Stomach (tissue), 4 donors: ENCODE measurements at regions not wholly inside any gene's neighbourhood (a gene's known extent, or its start where the extent isn't known, plus 50 kb on each side); places are given as distances from the start of the nearest gene placed in this dataset.

Experiments used
- EP300 ChIP-seq: sonication (generic); formaldehyde crosslinking; IDR thresholded peaks from one replicate; pipeline ENCODE4 v1.6.1; 2017; ENCODE audit warnings: antibody characterized with exemption
- POLR2A ChIP-seq, 4 donors: fragments of 450-650 bp; IDR thresholded peaks; one replicate each; pipeline ENCODE4 v1.6.1; 2016; ENCODE audit warnings: antibody characterized with exemption in 4 of 4, control low read depth in 2 of 4, mild to moderate bottlenecking in 1 of 4, moderate library complexity in 1 of 4
- TF ChIP-seq, protein P1 (sequence below), 7 experiments: fragments of 450-650 bp in 4 of 7; fragments of 200-600 bp in 3 of 7; sonication (generic) in 3 of 7; IDR thresholded peaks; one replicate each; pipeline ENCODE4 v1.5.1; 2016 to 2019; ENCODE audit warnings: antibody characterized with exemption in 7 of 7, control low read depth in 2 of 7, mild to moderate bottlenecking in 1 of 7

- TF ChIP-seq, protein P1, sequence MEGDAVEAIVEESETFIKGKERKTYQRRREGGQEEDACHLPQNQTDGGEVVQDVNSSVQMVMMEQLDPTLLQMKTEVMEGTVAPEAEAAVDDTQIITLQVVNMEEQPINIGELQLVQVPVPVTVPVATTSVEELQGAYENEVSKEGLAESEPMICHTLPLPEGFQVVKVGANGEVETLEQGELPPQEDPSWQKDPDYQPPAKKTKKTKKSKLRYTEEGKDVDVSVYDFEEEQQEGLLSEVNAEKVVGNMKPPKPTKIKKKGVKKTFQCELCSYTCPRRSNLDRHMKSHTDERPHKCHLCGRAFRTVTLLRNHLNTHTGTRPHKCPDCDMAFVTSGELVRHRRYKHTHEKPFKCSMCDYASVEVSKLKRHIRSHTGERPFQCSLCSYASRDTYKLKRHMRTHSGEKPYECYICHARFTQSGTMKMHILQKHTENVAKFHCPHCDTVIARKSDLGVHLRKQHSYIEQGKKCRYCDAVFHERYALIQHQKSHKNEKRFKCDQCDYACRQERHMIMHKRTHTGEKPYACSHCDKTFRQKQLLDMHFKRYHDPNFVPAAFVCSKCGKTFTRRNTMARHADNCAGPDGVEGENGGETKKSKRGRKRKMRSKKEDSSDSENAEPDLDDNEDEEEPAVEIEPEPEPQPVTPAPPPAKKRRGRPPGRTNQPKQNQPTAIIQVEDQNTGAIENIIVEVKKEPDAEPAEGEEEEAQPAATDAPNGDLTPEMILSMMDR (IDR thresholded peaks at IDR 0.05), result no peak
- TF ChIP-seq POLR2A (IDR thresholded peaks at IDR 0.05) (no peak), EP300 (no peak)
These were observed 232.3 kb upstream of the PMFBP1 start for GRCh38 chr16:72404299-72404698.
